Colon (tissue), 2 donors: ENCODE measurements at regions not wholly inside any gene's neighbourhood (a gene's known extent, or its start where the extent isn't known, plus 50 kb on each side); places are given as distances from the start of the nearest gene placed in this dataset.
"Not testable (repeated sequence)": the region's sequence is repeated elsewhere in the genome, so short reads cannot be mapped to it uniquely, and the experiment has no call there.

ENCODE experiments used
- FAIRE-seq: peaks from 2 replicates; lab custom pipeline; 2012; peaks lifted over from hg19 to GRCh38; lab: Jason Lieb, UNC
- donor health status: control.
- donor health status: control.

GRCh38 chr2:14079576-14079975 lies 552.9 kb upstream of the LRATD1 start:
- FAIRE-seq = no peak

GRCh38 chr2:14081521-14081920 lies 551.0 kb upstream of the LRATD1 start:
- FAIRE-seq = no peak

GRCh38 chr2:14082640-14083039 lies 549.9 kb upstream of the LRATD1 start:
- no peak for FAIRE-seq

- FAIRE-seq = no peak
Measured at GRCh38 chr2:14094592-14094991, 537.9 kb upstream of the LRATD1 start.

- not testable (repeated sequence) for FAIRE-seq
Measured at GRCh38 chr2:14099101-14099500, 533.4 kb upstream of the LRATD1 start.

- FAIRE-seq = peak; percentile 79
Measured at GRCh38 chr2:14114275-14114674, 518.2 kb upstream of the LRATD1 start.

- FAIRE-seq = no peak
Measured at GRCh38 chr2:14120376-14120775, 512.1 kb upstream of the LRATD1 start.

- no peak for FAIRE-seq
Measured at GRCh38 chr2:14123436-14124103, 508.9 kb upstream of the LRATD1 start.

- no peak for FAIRE-seq
Measured at GRCh38 chr2:14125624-14126293, 506.8 kb upstream of the LRATD1 start.

- peak; percentile 97 for FAIRE-seq
Measured at GRCh38 chr2:14126846-14127245, 505.7 kb upstream of the LRATD1 start.

GRCh38 chr2:14127765-14128164 lies 504.8 kb upstream of the LRATD1 start:
- FAIRE-seq = no peak

- no peak for FAIRE-seq
Measured at GRCh38 chr2:14132386-14132785, 500.1 kb upstream of the LRATD1 start.

GRCh38 chr2:14134771-14135170 lies 497.7 kb upstream of the LRATD1 start:
- no peak for FAIRE-seq

GRCh38 chr2:14136030-14136429 lies 496.5 kb upstream of the LRATD1 start:
- no peak for FAIRE-seq

GRCh38 chr2:14137643-14138042 lies 494.9 kb upstream of the LRATD1 start:
- no peak for FAIRE-seq

GRCh38 chr2:14140009-14140550 lies 492.4 kb upstream of the LRATD1 start:
- FAIRE-seq = no peak

GRCh38 chr2:14143435-14143834 lies 489.1 kb upstream of the LRATD1 start:
- FAIRE-seq = no peak

- no peak for FAIRE-seq
Measured at GRCh38 chr2:14148216-14148615, 484.3 kb upstream of the LRATD1 start.

GRCh38 chr2:14157816-14158215 lies 474.7 kb upstream of the LRATD1 start:
- FAIRE-seq = no peak

GRCh38 chr2:14180333-14180732 lies 452.2 kb upstream of the LRATD1 start:
- FAIRE-seq = no peak

GRCh38 chr2:14182227-14182946 lies 450.1 kb upstream of the LRATD1 start:
- no peak for FAIRE-seq

- FAIRE-seq = no peak
Measured at GRCh38 chr2:14185906-14186305, 446.6 kb upstream of the LRATD1 start.

- no peak for FAIRE-seq
Measured at GRCh38 chr2:14188446-14188845, 444.1 kb upstream of the LRATD1 start.
